ENCODE measurements at regions not wholly inside any gene's neighbourhood (a gene's known extent, or its start where the extent isn't known, plus 50 kb on each side); places are given as distances from the start of the nearest gene placed in this dataset.

GRCh38 chr5:91820874-91821273, 437.8 kb upstream of the ARRDC3 start:
- no peak for ATAC-seq
- Histone ChIP-seq H3K9me3 (replicated peaks; ENCODE audit: control insufficient read depth, insufficient read depth, low read length) (no peaks in the 10 kb centered on the region), H3K79me2 (ENCODE audit: control insufficient read depth, insufficient read depth, low read length) (no peaks in the 10 kb centered on the region), H3K36me3 (ENCODE audit: control insufficient read depth in 2 of 2, insufficient read depth in 2 of 2, low read length in 1 of 2) (no peaks in the 10 kb centered on the region), H3K4me3 (no peak overlapping the region), H3K4me1 (ENCODE audit: control insufficient read depth, insufficient read depth, low read length) (no peaks in the 10 kb centered on the region), H2AFZ (ENCODE audit: control insufficient read depth, low read depth, low read length) (no peak overlapping the region), H3K27ac (ENCODE audit: control insufficient read depth, insufficient read depth) (no peak overlapping the region), H3K27me3 (replicated peaks in 1 of 2; ENCODE audit: control insufficient read depth in 2 of 2, insufficient read depth in 2 of 2, low read length in 1 of 2) (no peaks in the 10 kb centered on the region), H3K4me2 (ENCODE audit: control insufficient read depth, insufficient read depth) (no peak overlapping the region), H3K9ac (ENCODE audit: control insufficient read depth, insufficient read depth, low read length) (no peak overlapping the region), H4K20me1 (ENCODE audit: control insufficient read depth, insufficient read depth) (no peaks in the 10 kb centered on the region)
- no peak for TF ChIP-seq RELA (IDR thresholded peaks at IDR 0.05; ENCODE audit: borderline replicate concordance, partially characterized antibody)
- TF ChIP-seq E4F1 (IDR thresholded peaks at IDR 0.05; ENCODE audit: borderline replicate concordance, partially characterized antibody): no peak
- no peak for TF ChIP-seq ATF7 (IDR thresholded peaks at IDR 0.05; ENCODE audit: low read depth)
- no peak for TF ChIP-seq IKZF1 (conservative IDR thresholded peaks at IDR 0.05)
- TF ChIP-seq EED (IDR thresholded peaks at IDR 0.05; ENCODE audit: low read depth): no peak
- no peak for TF ChIP-seq ZNF24 (IDR thresholded peaks at IDR 0.05)
- no peak for TF ChIP-seq NFXL1 (IDR thresholded peaks at IDR 0.05; ENCODE audit: borderline replicate concordance)
- TF ChIP-seq TCF12 (IDR thresholded peaks at IDR 0.05; ENCODE audit: low read depth, low read length): no peak
- TF ChIP-seq RAD51 (IDR thresholded peaks at IDR 0.05): no peak
- TF ChIP-seq MTA2 (IDR thresholded peaks at IDR 0.05; ENCODE audit: low read depth): no peak
- TF ChIP-seq MEF2A (IDR thresholded peaks at IDR 0.05; ENCODE audit: insufficient read depth, low read depth, low read length): no peak
- TF ChIP-seq POLR2AphosphoS2 (IDR thresholded peaks at IDR 0.05; ENCODE audit: low read depth, low read length): no peak
- ChIA-PET RAD21 (ENCODE audit: unreplicated experiment) (no interaction called here), CTCF (no interaction called here), POLR2A (no interaction called here), SMC1A (ENCODE audit: uncharacterized antibody, unreplicated experiment) (no interaction called here)
- no peak for FAIRE-seq
- BruUV-seq (replicated peaks): no TSS peak
- in situ Hi-C loops (cut with MboI): no loop called here
- intact Hi-C loops (cut with micrococcal nuclease; ENCODE audit: unreplicated experiment): no loop called here
- DNase-seq (ENCODE audit: low read depth, low spot score): no peak

Measured in GM12878 (cell line).